ENCODE measurements at regions not wholly inside any gene's neighbourhood (a gene's known extent, or its start where the extent isn't known, plus 50 kb on each side); places are given as distances from the start of the nearest gene placed in this dataset.

DNA sequence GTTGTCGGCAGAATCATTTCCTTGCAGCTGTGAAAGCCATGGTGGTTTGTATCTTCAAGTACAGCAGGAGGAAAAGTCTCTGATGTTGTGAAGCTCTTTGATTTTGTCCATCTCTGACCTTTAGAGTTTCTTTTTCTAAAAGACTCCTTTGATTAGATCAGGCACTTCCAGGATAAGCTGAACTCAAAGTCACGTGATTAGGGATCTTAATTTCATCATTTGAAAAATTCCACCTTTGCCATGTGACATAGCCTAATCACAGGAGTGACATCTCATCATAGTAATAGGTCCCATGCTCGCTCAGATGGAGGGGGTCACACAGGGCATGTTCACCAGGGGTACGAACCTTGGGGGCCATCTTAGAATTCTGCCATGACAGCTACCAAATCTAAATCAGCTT lies 441.5 kb upstream of the CDH4 start:
- TF ChIP-seq MAZ (IDR thresholded peaks at IDR 0.05; ENCODE audit: borderline replicate concordance, low read depth, low read length) = no peak
- TF ChIP-seq, protein P1, sequence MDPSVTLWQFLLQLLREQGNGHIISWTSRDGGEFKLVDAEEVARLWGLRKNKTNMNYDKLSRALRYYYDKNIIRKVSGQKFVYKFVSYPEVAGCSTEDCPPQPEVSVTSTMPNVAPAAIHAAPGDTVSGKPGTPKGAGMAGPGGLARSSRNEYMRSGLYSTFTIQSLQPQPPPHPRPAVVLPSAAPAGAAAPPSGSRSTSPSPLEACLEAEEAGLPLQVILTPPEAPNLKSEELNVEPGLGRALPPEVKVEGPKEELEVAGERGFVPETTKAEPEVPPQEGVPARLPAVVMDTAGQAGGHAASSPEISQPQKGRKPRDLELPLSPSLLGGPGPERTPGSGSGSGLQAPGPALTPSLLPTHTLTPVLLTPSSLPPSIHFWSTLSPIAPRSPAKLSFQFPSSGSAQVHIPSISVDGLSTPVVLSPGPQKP (IDR thresholded peaks at IDR 0.05; ENCODE audit: low read depth, low read length) = no peak
- TF ChIP-seq, protein P2, sequence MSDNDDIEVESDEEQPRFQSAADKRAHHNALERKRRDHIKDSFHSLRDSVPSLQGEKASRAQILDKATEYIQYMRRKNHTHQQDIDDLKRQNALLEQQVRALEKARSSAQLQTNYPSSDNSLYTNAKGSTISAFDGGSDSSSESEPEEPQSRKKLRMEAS (IDR thresholded peaks at IDR 0.05) = no peak
- TF ChIP-seq, protein P3, sequence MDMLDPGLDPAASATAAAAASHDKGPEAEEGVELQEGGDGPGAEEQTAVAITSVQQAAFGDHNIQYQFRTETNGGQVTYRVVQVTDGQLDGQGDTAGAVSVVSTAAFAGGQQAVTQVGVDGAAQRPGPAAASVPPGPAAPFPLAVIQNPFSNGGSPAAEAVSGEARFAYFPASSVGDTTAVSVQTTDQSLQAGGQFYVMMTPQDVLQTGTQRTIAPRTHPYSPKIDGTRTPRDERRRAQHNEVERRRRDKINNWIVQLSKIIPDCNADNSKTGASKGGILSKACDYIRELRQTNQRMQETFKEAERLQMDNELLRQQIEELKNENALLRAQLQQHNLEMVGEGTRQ (IDR thresholded peaks at IDR 0.05) = peak; percentile 64
- no peak for TF ChIP-seq JUN (IDR thresholded peaks at IDR 0.05)
- Histone ChIP-seq H3K4me1 (no peaks in the 10 kb centered on the region), H3K4me3 (no peak overlapping the region), H3K4me2 (no peak overlapping the region), H3K9me3 (no peaks in the 10 kb centered on the region), H3K27ac (no peak overlapping the region)
- ChIA-PET POLR2A (no interaction called here), CTCF (no interaction called here)
- WGBS (ENCODE audit: missing lambda C conversion rate) = 11% methylated on average over 4 of the region's 4 CpGs
- FAIRE-seq = no peak
- ATAC-seq = no peak
- no peak for DNase-seq (ENCODE audit: low read depth in 1 of 2, low spot score in 1 of 2)

DNA sequence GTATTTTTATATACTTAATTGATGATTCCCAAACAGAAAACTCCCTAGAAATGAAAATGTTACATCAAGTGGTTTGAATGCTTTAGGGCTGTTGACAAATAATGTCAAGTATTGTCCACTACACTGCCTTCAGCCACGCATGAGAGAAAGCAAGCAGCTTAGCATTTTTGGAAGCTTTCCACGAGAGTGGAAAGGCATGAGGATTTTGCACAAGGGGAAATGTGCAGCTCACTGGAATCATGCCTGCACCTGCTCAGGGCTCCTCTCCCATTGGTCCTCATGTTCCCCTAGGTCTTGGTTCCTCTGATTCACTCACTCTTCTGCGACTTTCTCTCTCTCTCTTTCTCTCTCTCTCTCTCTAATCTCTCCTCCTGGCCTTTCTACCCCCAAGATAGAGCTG lies 439.5 kb upstream of the CDH4 start:
- ATAC-seq = no peak
- Histone ChIP-seq H3K27ac (no peak overlapping the region), H3K9me3 (no peaks in the 10 kb centered on the region), H3K4me3 (no peak overlapping the region), H3K4me2 (no peak overlapping the region), H3K4me1 (no peaks in the 10 kb centered on the region)
- FAIRE-seq = no peak
- WGBS (ENCODE audit: missing lambda C conversion rate) = under 1% methylated on average over 3 of the region's 3 CpGs
- no peak for DNase-seq (ENCODE audit: low read depth in 1 of 2, low spot score in 1 of 2)
- ChIA-PET CTCF (no interaction called here), POLR2A (no interaction called here)
- TF ChIP-seq JUN (IDR thresholded peaks at IDR 0.05) = no peak
- no peak for TF ChIP-seq TP53 (CRISPR knock-in tag; IDR thresholded peaks at IDR 0.05)
- no peak for TF ChIP-seq ZSCAN20 (CRISPR knock-in tag; IDR thresholded peaks at IDR 0.05)
- no peak for TF ChIP-seq KDM1A (IDR thresholded peaks at IDR 0.05; ENCODE audit: low read depth)
- TF ChIP-seq, protein P4, sequence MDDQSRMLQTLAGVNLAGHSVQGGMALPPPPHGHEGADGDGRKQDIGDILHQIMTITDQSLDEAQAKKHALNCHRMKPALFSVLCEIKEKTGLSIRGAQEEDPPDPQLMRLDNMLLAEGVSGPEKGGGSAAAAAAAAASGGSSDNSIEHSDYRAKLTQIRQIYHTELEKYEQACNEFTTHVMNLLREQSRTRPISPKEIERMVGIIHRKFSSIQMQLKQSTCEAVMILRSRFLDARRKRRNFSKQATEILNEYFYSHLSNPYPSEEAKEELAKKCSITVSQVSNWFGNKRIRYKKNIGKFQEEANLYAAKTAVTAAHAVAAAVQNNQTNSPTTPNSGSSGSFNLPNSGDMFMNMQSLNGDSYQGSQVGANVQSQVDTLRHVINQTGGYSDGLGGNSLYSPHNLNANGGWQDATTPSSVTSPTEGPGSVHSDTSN (IDR thresholded peaks at IDR 0.05) = no peak
- TF ChIP-seq PHF8 (IDR thresholded peaks at IDR 0.05; ENCODE audit: borderline replicate concordance, low read depth) = no peak
- TF ChIP-seq, protein P5, sequence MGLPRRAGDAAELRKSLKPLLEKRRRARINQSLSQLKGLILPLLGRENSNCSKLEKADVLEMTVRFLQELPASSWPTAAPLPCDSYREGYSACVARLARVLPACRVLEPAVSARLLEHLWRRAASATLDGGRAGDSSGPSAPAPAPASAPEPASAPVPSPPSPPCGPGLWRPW (IDR thresholded peaks at IDR 0.05) = no peak
- no peak for TF ChIP-seq POLR2AphosphoS2 (conservative IDR thresholded peaks at IDR 0.05; ENCODE audit: low read length)
- no peak for TF ChIP-seq JUNB (IDR thresholded peaks at IDR 0.05)
- TF ChIP-seq TFCP2L1 (CRISPR knock-in tag; IDR thresholded peaks at IDR 0.05) = no peak
- TF ChIP-seq KDM5A (IDR thresholded peaks at IDR 0.05) = no peak
- TF ChIP-seq SMC3 (IDR thresholded peaks at IDR 0.05) = no peak
- no peak for TF ChIP-seq SREBF2 (IDR thresholded peaks at IDR 0.05)
- TF ChIP-seq GATA3 (IDR thresholded peaks at IDR 0.05; ENCODE audit: borderline replicate concordance) = no peak
- TF ChIP-seq RCOR1 (IDR thresholded peaks at IDR 0.05; ENCODE audit: low read depth, low read length) = no peak
- no peak for TF ChIP-seq NFE2L2 (conservative IDR thresholded peaks at IDR 0.05; ENCODE audit: low read length)
- no peak for TF ChIP-seq CBX8 (IDR thresholded peaks at IDR 0.05)
- no peak for TF ChIP-seq ZC3H11A (IDR thresholded peaks at IDR 0.05)
- TF ChIP-seq, protein P6, sequence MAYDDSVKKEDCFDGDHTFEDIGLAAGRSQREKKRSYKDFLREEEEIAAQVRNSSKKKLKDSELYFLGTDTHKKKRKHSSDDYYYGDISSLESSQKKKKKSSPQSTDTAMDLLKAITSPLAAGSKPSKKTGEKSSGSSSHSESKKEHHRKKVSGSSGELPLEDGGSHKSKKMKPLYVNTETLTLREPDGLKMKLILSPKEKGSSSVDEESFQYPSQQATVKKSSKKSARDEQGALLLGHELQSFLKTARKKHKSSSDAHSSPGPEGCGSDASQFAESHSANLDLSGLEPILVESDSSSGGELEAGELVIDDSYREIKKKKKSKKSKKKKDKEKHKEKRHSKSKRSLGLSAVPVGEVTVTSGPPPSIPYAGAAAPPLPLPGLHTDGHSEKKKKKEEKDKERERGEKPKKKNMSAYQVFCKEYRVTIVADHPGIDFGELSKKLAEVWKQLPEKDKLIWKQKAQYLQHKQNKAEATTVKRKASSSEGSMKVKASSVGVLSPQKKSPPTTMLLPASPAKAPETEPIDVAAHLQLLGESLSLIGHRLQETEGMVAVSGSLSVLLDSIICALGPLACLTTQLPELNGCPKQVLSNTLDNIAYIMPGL (CRISPR knock-in tag; IDR thresholded peaks at IDR 0.05; ENCODE audit: borderline replicate concordance) = no peak
